Naive thymus-derived CD8-positive, alpha-beta T cell (primary cell): ENCODE measurements at regions not wholly inside any gene's neighbourhood (a gene's known extent, or its start where the extent isn't known, plus 50 kb on each side); places are given as distances from the start of the nearest gene placed in this dataset.

Source experiments
- ATAC-seq, 2 donors: fragments of 150-1000 bp; cut with Tn5 transposase in 1 of 2; sonication (Bioruptor Pico), chemical (Tn5 transposase) in 1 of 2; 1 replicate in 1 of 2; 2 replicates in 1 of 2; pipeline ENCODE4 v1.10.0; 2021; ENCODE audit warnings: mild to moderate bottlenecking in 2 of 2, moderate library complexity in 2 of 2
- POLR2A ChIA-PET: fragments of 350-600 bp; sonication (Branson Sonifier 250); formaldehyde crosslinking; loops from one replicate; lab custom pipeline; 2021; ENCODE audit warnings: antibody characterized with exemption; lab: Charles Lee
- DNase-seq, 10 donors: peaks; one replicate each; pipeline versions ENCODE4 v3.0.0 to v3.0.0-alpha.2; 2020 to 2022
- H3K27ac Mint-ChIP-seq, 10 donors: one replicate each; pipeline ENCODE4 v1.8.0; 2020 to 2022; ENCODE audit warnings: mild to moderate bottlenecking in 10 of 10, mixed read lengths in 10 of 10, moderate library complexity in 4 of 10, inconsistent platforms in 1 of 10
- H3K27me3 Mint-ChIP-seq, 5 donors: one replicate each; pipeline ENCODE4 v1.8.0; 2021 to 2022; ENCODE audit warnings: mixed read lengths in 5 of 5
- H3K36me3 Mint-ChIP-seq, 3 donors: one replicate each; pipeline ENCODE4 v1.8.0; 2020 to 2022; ENCODE audit warnings: mixed read lengths in 3 of 3, mild to moderate bottlenecking in 2 of 3, inconsistent platforms in 1 of 3
- H3K4me1 Mint-ChIP-seq, 4 donors: one replicate each; pipeline ENCODE4 v1.8.0; 2021 to 2022; ENCODE audit warnings: mixed read lengths in 4 of 4
- H3K4me3 Mint-ChIP-seq, 10 donors: one replicate each; pipeline ENCODE4 v1.8.0; 2020 to 2022; ENCODE audit warnings: mild to moderate bottlenecking in 10 of 10, mixed read lengths in 10 of 10, moderate library complexity in 6 of 10, inconsistent platforms in 1 of 10
- H3K9me3 Mint-ChIP-seq, 9 donors: one replicate each; pipeline ENCODE4 v1.8.0; 2020 to 2022; ENCODE audit warnings: mixed read lengths in 9 of 9, mild to moderate bottlenecking in 3 of 9, inconsistent platforms in 1 of 9, moderate library complexity in 1 of 9

DNA sequence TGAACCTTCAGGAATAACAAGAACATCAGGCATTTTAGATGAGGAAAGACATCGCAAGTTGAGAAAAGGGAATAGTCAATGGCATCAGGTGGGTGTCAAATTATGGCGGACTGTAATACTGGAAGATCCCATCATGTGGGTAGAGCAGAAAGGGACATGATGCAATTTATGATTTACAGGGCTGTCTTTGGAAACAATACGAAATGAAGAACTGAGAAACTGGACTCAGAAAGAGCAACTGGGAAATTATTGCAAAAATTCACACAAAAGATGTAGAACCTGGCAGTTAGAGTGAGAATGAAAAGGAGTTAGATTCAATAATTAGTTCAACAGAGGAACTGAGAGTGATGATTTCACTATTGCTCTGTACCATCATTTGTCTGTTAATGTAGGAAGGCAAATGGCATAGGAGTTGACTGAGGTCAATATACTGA is 1635.0 kb upstream of the ACVR2A start:
- POLR2A ChIA-PET = no interaction called here
- DNase-seq = no peak
- Mint-ChIP-seq H3K27me3 (no peaks in the 10 kb centered on the region), H3K36me3 (no peaks in the 10 kb centered on the region), H3K4me3 (no peak overlapping the region), H3K27ac (no peak overlapping the region), H3K4me1 (no peaks in the 10 kb centered on the region), H3K9me3 (peaks cover 0 to 20% (median 7%) of the 10 kb centered on the region in 9 donors)
- no peak for ATAC-seq

- H3K27ac Mint-ChIP-seq = no peak overlapping the region
- H3K27me3 Mint-ChIP-seq = no peaks in the 10 kb centered on the region
- H3K4me1 Mint-ChIP-seq = no peaks in the 10 kb centered on the region
- no peak for DNase-seq
- POLR2A ChIA-PET = no interaction called here
- H3K9me3 Mint-ChIP-seq = peaks cover 0 to 20% (median 5%) of the 10 kb centered on the region in 9 donors
- no peak overlapping the region for H3K4me3 Mint-ChIP-seq
- no peak for ATAC-seq
- no peaks in the 10 kb centered on the region for H3K36me3 Mint-ChIP-seq
These were observed 1636.9 kb upstream of the ACVR2A start for GRCh38 chr2:146207901-146208300.

DNA sequence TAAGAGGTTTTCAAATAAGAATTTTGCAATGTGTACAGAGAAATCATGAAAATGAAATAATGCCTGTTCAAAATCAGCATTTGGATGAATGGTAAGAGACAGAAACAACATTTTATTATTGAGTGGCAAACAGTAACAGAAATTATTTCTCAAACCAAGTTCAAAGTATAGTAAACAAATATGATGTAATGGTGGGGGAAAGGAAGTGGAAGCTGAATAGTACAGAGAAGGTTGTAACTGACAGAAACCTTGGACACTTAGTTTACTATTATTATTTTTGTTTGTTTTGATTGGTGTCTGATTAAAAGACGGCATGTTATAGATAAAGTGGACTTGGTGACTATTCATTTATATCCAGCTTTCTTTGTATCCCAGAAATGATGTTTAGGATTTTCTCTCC is 1637.4 kb upstream of the ACVR2A start:
- ATAC-seq = no peak
- Mint-ChIP-seq H3K27me3 (no peaks in the 10 kb centered on the region), H3K4me1 (no peaks in the 10 kb centered on the region), H3K27ac (no peak overlapping the region), H3K36me3 (no peaks in the 10 kb centered on the region), H3K9me3 (peaks cover 0 to 20% (median 5%) of the 10 kb centered on the region in 9 donors), H3K4me3 (no peak overlapping the region)
- POLR2A ChIA-PET = no interaction called here
- no peak for DNase-seq

DNA sequence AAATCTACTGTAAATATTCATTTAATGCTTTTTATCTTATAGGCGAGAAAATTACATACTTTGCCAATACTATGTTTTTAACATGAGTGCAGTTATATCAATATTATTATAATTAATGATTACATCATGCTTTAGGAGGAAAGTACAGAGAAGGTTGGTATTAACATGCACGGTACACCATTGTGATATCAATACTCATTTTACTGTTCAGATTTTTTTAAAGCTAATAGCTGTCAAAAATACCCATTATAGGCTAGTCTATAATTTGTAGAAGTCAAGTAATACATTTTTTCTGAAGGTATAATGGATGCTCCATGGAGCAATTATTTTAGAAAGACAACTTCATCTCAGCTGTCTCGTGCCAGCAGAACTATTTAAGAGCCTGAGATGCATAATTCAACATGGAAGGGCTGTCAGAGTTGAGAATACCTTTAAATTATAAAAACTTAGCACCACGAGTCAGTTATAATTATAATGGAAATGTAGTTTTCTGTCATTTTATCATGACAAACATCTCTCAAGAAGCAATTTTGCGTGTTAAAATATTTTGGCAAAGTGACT is 1641.7 kb upstream of the ACVR2A start:
- peaks cover 0 to 12% (median 4%) of the 10 kb centered on the region in 9 donors for H3K9me3 Mint-ChIP-seq
- H3K27ac Mint-ChIP-seq = no peak overlapping the region
- DNase-seq (no peak), ATAC-seq (no peak)
- H3K4me3 Mint-ChIP-seq = no peak overlapping the region
- POLR2A ChIA-PET = no interaction called here
- H3K36me3 Mint-ChIP-seq = no peaks in the 10 kb centered on the region
- H3K4me1 Mint-ChIP-seq = no peaks in the 10 kb centered on the region
- no peaks in the 10 kb centered on the region for H3K27me3 Mint-ChIP-seq

- no peak for ATAC-seq
These were observed 1651.2 kb upstream of the ACVR2A start for GRCh38 chr2:146193619-146194018.

DNA sequence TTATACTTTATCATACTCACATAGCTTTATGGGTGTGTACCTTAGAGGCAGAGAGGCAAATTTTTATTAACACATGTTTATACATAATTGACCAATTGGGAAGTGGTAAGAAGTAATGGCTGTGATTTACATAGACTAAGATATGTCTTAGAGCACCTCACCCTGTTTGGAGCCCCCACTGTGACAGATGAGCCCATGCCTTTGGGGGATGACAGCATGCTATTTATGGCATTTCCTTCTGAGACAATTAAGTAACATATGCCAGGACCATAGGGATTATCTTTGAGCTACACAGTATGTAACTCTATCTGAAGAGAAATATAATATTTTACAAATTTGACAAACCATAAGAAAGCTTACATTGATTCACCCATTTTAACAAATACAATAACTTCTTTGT is 1655.3 kb upstream of the ACVR2A start:
- DNase-seq (no peak), ATAC-seq (no peak)
- Mint-ChIP-seq H3K36me3 (no peaks in the 10 kb centered on the region), H3K27me3 (no peaks in the 10 kb centered on the region), H3K9me3 (peaks cover 0 to 10% (median 1%) of the 10 kb centered on the region in 9 donors), H3K27ac (no peak overlapping the region), H3K4me3 (no peak overlapping the region), H3K4me1 (no peaks in the 10 kb centered on the region)
- POLR2A ChIA-PET = no interaction called here

More at GRCh38 chr2:146193619-146194018, 1651.2 kb upstream of the ACVR2A start:
- POLR2A ChIA-PET = no interaction called here
- H3K9me3 Mint-ChIP-seq = peaks cover 0 to 12% (median 4%) of the 10 kb centered on the region in 9 donors
- no peak overlapping the region for H3K27ac Mint-ChIP-seq
- no peaks in the 10 kb centered on the region for H3K4me1 Mint-ChIP-seq
- DNase-seq = no peak
- no peaks in the 10 kb centered on the region for H3K36me3 Mint-ChIP-seq
- no peaks in the 10 kb centered on the region for H3K27me3 Mint-ChIP-seq
- H3K4me3 Mint-ChIP-seq = no peak overlapping the region

DNA sequence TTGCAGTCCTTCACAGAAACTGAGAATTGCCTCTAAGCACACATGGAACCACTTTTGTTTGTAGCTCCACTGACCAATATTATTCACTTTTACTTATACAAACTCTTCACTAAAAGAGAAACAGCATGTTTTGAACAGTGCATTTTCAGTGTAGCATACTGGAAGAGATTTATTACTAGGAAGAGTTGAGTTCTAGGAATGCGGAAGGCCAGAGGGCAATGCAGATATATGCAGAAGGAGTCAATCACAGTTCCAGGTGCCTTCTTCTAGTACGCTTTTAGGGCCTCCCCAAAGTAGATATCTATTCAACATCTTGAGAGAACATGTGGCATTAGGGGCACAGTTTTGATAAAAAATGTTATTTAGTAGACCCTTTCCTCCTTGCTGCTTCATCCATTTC is 1654.0 kb upstream of the ZEB2 start:
- POLR2A ChIA-PET = no interaction called here
- DNase-seq = no peak
- no peaks in the 10 kb centered on the region for H3K4me1 Mint-ChIP-seq

DNA sequence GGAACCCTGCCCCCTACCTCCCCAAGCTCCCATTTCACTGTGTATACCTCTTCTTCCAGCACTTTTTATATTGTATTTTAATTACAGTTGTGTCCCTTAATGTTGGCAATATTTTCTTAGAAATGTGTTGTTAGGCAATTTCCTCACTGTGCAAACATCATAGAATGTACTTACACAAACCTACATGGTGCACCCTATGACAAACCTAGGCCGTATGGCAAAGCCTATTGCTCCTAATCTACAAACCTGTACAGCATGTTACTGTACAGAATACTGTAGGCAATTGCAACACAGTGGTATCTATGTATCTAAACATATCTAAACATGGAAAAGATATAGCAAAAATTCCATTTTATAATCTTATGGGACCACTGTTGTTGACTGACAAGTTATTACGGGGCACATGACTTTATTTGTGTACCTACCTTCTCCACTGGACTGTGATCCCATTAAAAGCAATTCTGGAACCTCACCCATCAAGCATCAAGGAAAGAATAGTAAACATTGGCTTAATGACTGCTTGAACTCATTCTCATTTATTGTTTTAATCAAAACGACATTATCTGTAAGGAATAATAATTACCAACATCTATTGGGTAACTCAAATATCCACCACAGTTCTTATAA is 1641.5 kb upstream of the ZEB2 start:
- H3K9me3 Mint-ChIP-seq = peaks cover 0 to 4% (median 0%) of the 10 kb centered on the region in 9 donors
- POLR2A ChIA-PET = no interaction called here

More for the DNA sequence above, 1654.0 kb upstream of the ZEB2 start:
- no peak overlapping the region for H3K4me3 Mint-ChIP-seq
- no peaks in the 10 kb centered on the region for H3K36me3 Mint-ChIP-seq
- peaks cover 4 to 22% (median 10%) of the 10 kb centered on the region in 9 donors for H3K9me3 Mint-ChIP-seq
- no peak for ATAC-seq
- no peak overlapping the region for H3K27ac Mint-ChIP-seq
- H3K27me3 Mint-ChIP-seq = no peaks in the 10 kb centered on the region

DNA sequence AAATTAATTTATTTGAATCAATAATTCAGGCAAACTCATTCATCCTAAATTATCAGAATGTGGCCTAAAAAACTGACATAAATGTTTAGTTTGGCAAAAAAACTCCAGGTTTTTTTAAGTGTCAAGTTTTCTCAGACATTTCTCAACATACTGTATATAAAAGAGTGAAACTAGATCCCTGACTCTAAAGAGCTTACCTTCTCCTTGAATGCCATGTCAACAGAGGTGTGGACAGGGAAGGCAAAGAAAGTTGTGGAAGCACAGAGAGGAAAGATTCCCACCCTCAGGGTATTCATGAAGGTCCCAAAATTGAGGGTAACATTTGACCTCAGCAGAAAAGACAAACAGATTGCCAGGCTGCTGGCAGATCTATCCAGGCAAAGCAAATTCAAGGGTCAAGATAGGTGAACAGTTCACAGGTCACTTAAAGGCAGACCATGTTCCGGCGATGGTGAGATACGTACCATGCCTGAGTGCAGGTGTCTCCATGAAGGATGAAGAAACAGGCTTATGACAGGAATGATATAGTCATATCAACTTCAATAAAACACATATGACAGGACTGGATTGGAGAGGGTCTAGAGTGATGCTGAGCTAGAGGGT is 1638.3 kb upstream of the ZEB2 start:
- POLR2A ChIA-PET = no interaction called here
- no peak for ATAC-seq
- Mint-ChIP-seq H3K27ac (no peak overlapping the region), H3K36me3 (no peaks in the 10 kb centered on the region), H3K4me1 (no peaks in the 10 kb centered on the region), H3K4me3 (no peak overlapping the region), H3K9me3 (peaks cover 0 to 4% (median 0%) of the 10 kb centered on the region in 9 donors), H3K27me3 (no peaks in the 10 kb centered on the region)
- DNase-seq = no peak

More for the DNA sequence above, 1641.5 kb upstream of the ZEB2 start:
- ATAC-seq = no peak
- DNase-seq = no peak
- no peaks in the 10 kb centered on the region for H3K4me1 Mint-ChIP-seq
- no peak overlapping the region for H3K27ac Mint-ChIP-seq
- no peaks in the 10 kb centered on the region for H3K36me3 Mint-ChIP-seq
- H3K4me3 Mint-ChIP-seq = no peak overlapping the region
- H3K27me3 Mint-ChIP-seq = no peaks in the 10 kb centered on the region

GRCh38 chr2:146147448-146148012 is 1627.6 kb upstream of the ZEB2 start:
- ATAC-seq = no peak
- H3K4me3 Mint-ChIP-seq = no peak overlapping the region
- H3K9me3 Mint-ChIP-seq = peaks cover 0 to 9% (median 3%) of the 10 kb centered on the region in 9 donors
- H3K4me1 Mint-ChIP-seq = no peaks in the 10 kb centered on the region
- H3K27ac Mint-ChIP-seq = no peak overlapping the region
- H3K36me3 Mint-ChIP-seq = no peaks in the 10 kb centered on the region
- H3K27me3 Mint-ChIP-seq = no peaks in the 10 kb centered on the region
- no peak for DNase-seq
- POLR2A ChIA-PET = no interaction called here

DNA sequence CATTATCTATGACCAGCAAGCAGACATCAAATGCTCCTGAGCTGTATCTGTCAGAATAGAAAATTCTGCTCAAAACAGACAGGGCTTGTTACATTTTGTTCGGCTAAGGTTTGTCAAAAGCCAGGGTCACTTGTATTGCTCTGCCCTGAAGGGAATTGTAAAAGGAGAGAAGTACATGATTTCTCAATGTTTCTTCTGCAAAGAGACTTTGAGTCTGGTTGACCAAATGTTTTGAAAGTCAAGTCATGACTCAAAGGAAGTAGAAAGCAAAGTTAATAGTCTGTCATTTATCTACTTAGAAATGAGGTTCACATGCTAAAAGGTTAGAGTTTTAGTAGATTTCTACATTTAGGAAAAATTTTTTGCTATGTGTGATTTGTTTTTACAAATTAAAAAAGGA is 1624.1 kb upstream of the ZEB2 start:
- H3K4me3 Mint-ChIP-seq = no peak overlapping the region

DNA sequence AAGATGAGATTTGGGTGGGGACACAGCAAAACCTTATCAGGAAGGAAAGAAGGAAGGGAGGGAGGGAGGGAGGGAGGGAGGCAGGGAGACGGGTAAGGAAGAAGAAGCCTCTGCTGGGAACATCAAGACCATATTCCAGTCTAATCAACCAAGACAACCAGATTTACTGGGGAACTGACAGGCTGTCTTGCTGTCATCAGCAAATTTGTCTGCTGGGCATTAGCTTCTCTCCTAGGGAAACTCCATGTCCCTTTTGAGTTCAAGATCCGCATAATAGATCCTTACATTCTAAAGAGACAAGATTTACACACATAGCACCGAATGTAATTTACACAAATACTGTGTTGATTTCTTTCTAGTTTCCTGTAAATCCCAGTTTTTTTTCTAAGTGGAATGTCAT is 1618.9 kb upstream of the ZEB2 start:
- peaks cover 0 to 16% (median 2%) of the 10 kb centered on the region in 9 donors for H3K9me3 Mint-ChIP-seq
- ATAC-seq (no peak), DNase-seq (no peak)
- H3K4me1 Mint-ChIP-seq = no peaks in the 10 kb centered on the region
- peaks cover 0 to 2% (median 0%) of the 10 kb centered on the region in 5 donors for H3K27me3 Mint-ChIP-seq
- no peak overlapping the region for H3K4me3 Mint-ChIP-seq
- H3K27ac Mint-ChIP-seq = no peak overlapping the region
- no peaks in the 10 kb centered on the region for H3K36me3 Mint-ChIP-seq
- POLR2A ChIA-PET = no interaction called here

More for the DNA sequence above, 1624.1 kb upstream of the ZEB2 start:
- H3K36me3 Mint-ChIP-seq = no peaks in the 10 kb centered on the region
- ATAC-seq = no peak
- peaks cover 0 to 9% (median 0%) of the 10 kb centered on the region in 9 donors for H3K9me3 Mint-ChIP-seq
- H3K4me1 Mint-ChIP-seq = no peaks in the 10 kb centered on the region
- POLR2A ChIA-PET = no interaction called here
- DNase-seq = no peak
- no peaks in the 10 kb centered on the region for H3K27me3 Mint-ChIP-seq
- H3K27ac Mint-ChIP-seq = no peak overlapping the region

GRCh38 chr2:146135245-146135644 is 1615.3 kb upstream of the ZEB2 start:
- ATAC-seq = no peak
- no peak for DNase-seq
- Mint-ChIP-seq H3K27me3 (peaks cover 0 to 2% (median 0%) of the 10 kb centered on the region in 5 donors), H3K27ac (no peak overlapping the region), H3K4me3 (no peak overlapping the region), H3K9me3 (peaks cover 2 to 32% (median 8%) of the 10 kb centered on the region in 9 donors), H3K4me1 (no peaks in the 10 kb centered on the region), H3K36me3 (no peaks in the 10 kb centered on the region)
- POLR2A ChIA-PET = no interaction called here
